Mucosa of descending colon (tissue), 3 donors: ENCODE measurements at regions not wholly inside any gene's neighbourhood (a gene's known extent, or its start where the extent isn't known, plus 50 kb on each side); places are given as distances from the start of the nearest gene placed in this dataset.

Experiments used
- ATAC-seq: fragments of 200-7000 bp; cut with Tn5 transposase; one replicate; pipeline ENCODE4 v1.9.1; 2020; ENCODE audit warnings: mild to moderate bottlenecking, moderate library complexity
- DNase-seq, 3 donors: peaks; one replicate each; pipeline ENCODE4 v3.0.0-alpha.2; 2020
- H3K36me3 ChIP-seq: fragments of 200-600 bp; one replicate; pipeline ENCODE4 v1.8.0; 2021; ENCODE audit warnings: low read depth, mild to moderate bottlenecking
- H3K4me1 ChIP-seq: fragments of 200-600 bp; one replicate; pipeline ENCODE4 v1.8.0; 2021; ENCODE audit warnings: low read depth, mild to moderate bottlenecking
- H3K4me3 ChIP-seq: fragments of 200-600 bp; one replicate; pipeline ENCODE4 v1.8.0; 2021; ENCODE audit warnings: mild to moderate bottlenecking
- H3K9me3 ChIP-seq: fragments of 200-600 bp; one replicate; pipeline ENCODE4 v1.8.0; 2021; ENCODE audit warnings: mild to moderate bottlenecking
- CTCF ChIP-seq: fragments of 200-600 bp; IDR thresholded peaks from one replicate; pipeline ENCODE4 v1.8.0; 2022; ENCODE audit warnings: antibody characterized with exemption, mild to moderate bottlenecking
- intact Hi-C, 2 donors: fragments of 100-400 bp; cut with DNase I in 1 of 2; cut with micrococcal nuclease in 1 of 2; formaldehyde crosslinking; loops; one replicate each; pipeline versions ENCODE4 v1.11.0 to v1.11.1; 2022; cut with DNase I, micrococcal nuclease
- donor health status: DM: no; HTN: no; CAD: no; lungs with moderate emphysema.
- donor health status: DM: no; HTN: no; CAD: no.
- donor health status: DM: no; HTN: yes; CAD: no.

- Histone ChIP-seq H3K36me3 (no peaks in the 10 kb centered on the region), H3K9me3 (no peaks in the 10 kb centered on the region), H3K4me1 (no peaks in the 10 kb centered on the region), H3K4me3 (no peak overlapping the region)
- DNase-seq (no peak), ATAC-seq (no peak)
- intact Hi-C loops, result no loop called here
- TF ChIP-seq CTCF, result no peak
These were observed 57.1 kb upstream of the ADGRG2 start for GRCh38 chrX:19179389-19179788.

- intact Hi-C loops, result no loop called here
- ATAC-seq (no peak), DNase-seq (no peak)
- Histone ChIP-seq H3K4me1 (no peaks in the 10 kb centered on the region), H3K9me3 (no peaks in the 10 kb centered on the region), H3K4me3 (no peak overlapping the region), H3K36me3 (no peaks in the 10 kb centered on the region)
- no peak for TF ChIP-seq CTCF
These were observed 59.1 kb upstream of the ADGRG2 start for GRCh38 chrX:19181345-19181744.

GRCh38 chrX:19182785-19183184 lies 60.5 kb upstream of the ADGRG2 start:
- Histone ChIP-seq H3K36me3 (no peaks in the 10 kb centered on the region), H3K9me3 (no peaks in the 10 kb centered on the region), H3K4me3 (no peak overlapping the region), H3K4me1 (no peaks in the 10 kb centered on the region)
- ATAC-seq (no peak), DNase-seq (no peak)
- intact Hi-C loops, result no loop called here
- TF ChIP-seq CTCF, result no peak

- TF ChIP-seq CTCF, result no peak
- no peaks in the 10 kb centered on the region for H3K4me1 ChIP-seq
- DNase-seq (peak in 1 of 3 donors; percentile 4), ATAC-seq (peak; percentile 29)
- H3K36me3 ChIP-seq, result no peaks in the 10 kb centered on the region
- intact Hi-C loops, result no loop called here
- H3K4me3 ChIP-seq, result no peak overlapping the region
- no peaks in the 10 kb centered on the region for H3K9me3 ChIP-seq
These were observed 61.7 kb upstream of the ADGRG2 start for GRCh38 chrX:19183761-19184477.

- intact Hi-C loops, result no loop called here
- Histone ChIP-seq H3K9me3 (no peaks in the 10 kb centered on the region), H3K4me1 (no peaks in the 10 kb centered on the region), H3K36me3 (no peaks in the 10 kb centered on the region), H3K4me3 (no peak overlapping the region)
- ATAC-seq (no peak), DNase-seq (no peak)
- no peak for TF ChIP-seq CTCF
These were observed 66.3 kb upstream of the ADGRG2 start for GRCh38 chrX:19188566-19188965.

- Histone ChIP-seq H3K9me3 (no peaks in the 10 kb centered on the region), H3K4me1 (no peaks in the 10 kb centered on the region), H3K36me3 (no peaks in the 10 kb centered on the region), H3K4me3 (no peak overlapping the region)
- intact Hi-C loops, result no loop called here
- ATAC-seq, result no peak
- DNase-seq, result no peak
- no peak for TF ChIP-seq CTCF
These were observed 68.6 kb upstream of the ADGRG2 start for GRCh38 chrX:19190902-19191301.
